ENCODE measurements at regions not wholly inside any gene's neighbourhood (a gene's known extent, or its start where the extent isn't known, plus 50 kb on each side); places are given as distances from the start of the nearest gene placed in this dataset.

DNA sequence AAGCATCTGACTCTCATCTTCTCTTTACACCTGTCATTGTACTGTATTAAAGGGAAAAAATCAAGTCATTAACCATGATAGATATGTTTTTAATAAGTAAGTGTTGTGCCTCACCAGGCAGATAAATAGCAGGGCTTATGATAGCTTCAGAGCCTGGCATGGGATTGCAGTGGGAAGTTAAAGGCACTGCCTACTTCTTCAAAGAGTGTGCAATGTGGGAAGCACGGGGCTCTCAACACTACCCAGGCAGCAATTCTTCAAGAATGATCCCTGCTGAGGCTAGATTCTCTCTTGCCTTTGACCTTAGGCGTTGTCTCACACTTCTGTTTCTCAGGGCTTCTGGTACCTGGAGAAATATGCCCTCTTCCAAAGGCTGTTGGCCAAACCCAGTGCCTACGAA, 297.3 kb downstream of the MAF start (continued):
- TF ChIP-seq, protein P1, sequence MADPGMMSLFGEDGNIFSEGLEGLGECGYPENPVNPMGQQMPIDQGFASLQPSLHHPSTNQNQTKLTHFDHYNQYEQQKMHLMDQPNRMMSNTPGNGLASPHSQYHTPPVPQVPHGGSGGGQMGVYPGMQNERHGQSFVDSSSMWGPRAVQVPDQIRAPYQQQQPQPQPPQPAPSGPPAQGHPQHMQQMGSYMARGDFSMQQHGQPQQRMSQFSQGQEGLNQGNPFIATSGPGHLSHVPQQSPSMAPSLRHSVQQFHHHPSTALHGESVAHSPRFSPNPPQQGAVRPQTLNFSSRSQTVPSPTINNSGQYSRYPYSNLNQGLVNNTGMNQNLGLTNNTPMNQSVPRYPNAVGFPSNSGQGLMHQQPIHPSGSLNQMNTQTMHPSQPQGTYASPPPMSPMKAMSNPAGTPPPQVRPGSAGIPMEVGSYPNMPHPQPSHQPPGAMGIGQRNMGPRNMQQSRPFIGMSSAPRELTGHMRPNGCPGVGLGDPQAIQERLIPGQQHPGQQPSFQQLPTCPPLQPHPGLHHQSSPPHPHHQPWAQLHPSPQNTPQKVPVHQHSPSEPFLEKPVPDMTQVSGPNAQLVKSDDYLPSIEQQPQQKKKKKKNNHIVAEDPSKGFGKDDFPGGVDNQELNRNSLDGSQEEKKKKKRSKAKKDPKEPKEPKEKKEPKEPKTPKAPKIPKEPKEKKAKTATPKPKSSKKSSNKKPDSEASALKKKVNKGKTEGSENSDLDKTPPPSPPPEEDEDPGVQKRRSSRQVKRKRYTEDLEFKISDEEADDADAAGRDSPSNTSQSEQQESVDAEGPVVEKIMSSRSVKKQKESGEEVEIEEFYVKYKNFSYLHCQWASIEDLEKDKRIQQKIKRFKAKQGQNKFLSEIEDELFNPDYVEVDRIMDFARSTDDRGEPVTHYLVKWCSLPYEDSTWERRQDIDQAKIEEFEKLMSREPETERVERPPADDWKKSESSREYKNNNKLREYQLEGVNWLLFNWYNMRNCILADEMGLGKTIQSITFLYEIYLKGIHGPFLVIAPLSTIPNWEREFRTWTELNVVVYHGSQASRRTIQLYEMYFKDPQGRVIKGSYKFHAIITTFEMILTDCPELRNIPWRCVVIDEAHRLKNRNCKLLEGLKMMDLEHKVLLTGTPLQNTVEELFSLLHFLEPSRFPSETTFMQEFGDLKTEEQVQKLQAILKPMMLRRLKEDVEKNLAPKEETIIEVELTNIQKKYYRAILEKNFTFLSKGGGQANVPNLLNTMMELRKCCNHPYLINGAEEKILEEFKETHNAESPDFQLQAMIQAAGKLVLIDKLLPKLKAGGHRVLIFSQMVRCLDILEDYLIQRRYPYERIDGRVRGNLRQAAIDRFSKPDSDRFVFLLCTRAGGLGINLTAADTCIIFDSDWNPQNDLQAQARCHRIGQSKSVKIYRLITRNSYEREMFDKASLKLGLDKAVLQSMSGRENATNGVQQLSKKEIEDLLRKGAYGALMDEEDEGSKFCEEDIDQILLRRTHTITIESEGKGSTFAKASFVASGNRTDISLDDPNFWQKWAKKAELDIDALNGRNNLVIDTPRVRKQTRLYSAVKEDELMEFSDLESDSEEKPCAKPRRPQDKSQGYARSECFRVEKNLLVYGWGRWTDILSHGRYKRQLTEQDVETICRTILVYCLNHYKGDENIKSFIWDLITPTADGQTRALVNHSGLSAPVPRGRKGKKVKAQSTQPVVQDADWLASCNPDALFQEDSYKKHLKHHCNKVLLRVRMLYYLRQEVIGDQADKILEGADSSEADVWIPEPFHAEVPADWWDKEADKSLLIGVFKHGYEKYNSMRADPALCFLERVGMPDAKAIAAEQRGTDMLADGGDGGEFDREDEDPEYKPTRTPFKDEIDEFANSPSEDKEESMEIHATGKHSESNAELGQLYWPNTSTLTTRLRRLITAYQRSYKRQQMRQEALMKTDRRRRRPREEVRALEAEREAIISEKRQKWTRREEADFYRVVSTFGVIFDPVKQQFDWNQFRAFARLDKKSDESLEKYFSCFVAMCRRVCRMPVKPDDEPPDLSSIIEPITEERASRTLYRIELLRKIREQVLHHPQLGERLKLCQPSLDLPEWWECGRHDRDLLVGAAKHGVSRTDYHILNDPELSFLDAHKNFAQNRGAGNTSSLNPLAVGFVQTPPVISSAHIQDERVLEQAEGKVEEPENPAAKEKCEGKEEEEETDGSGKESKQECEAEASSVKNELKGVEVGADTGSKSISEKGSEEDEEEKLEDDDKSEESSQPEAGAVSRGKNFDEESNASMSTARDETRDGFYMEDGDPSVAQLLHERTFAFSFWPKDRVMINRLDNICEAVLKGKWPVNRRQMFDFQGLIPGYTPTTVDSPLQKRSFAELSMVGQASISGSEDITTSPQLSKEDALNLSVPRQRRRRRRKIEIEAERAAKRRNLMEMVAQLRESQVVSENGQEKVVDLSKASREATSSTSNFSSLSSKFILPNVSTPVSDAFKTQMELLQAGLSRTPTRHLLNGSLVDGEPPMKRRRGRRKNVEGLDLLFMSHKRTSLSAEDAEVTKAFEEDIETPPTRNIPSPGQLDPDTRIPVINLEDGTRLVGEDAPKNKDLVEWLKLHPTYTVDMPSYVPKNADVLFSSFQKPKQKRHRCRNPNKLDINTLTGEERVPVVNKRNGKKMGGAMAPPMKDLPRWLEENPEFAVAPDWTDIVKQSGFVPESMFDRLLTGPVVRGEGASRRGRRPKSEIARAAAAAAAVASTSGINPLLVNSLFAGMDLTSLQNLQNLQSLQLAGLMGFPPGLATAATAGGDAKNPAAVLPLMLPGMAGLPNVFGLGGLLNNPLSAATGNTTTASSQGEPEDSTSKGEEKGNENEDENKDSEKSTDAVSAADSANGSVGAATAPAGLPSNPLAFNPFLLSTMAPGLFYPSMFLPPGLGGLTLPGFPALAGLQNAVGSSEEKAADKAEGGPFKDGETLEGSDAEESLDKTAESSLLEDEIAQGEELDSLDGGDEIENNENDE (IDR thresholded peaks at IDR 0.05; ENCODE audit: insufficient replicate concordance, low read length) = no peak

Measured in H1 (cell line).